K562 (cell line): ENCODE measurements at regions not wholly inside any gene's neighbourhood (a gene's known extent, or its start where the extent isn't known, plus 50 kb on each side); places are given as distances from the start of the nearest gene placed in this dataset.

Experiments used
- CHD1 ChIP-seq: fragments of 200-600 bp; sonication (generic); IDR thresholded peaks from one replicate; pipeline ENCODE4 v1.6.1; 2012; ENCODE audit warnings: mild to moderate bottlenecking, moderate library complexity, low read length, inconsistent platforms
- FOS ChIP-seq: IDR thresholded peaks from 3 replicates; pipeline ENCODE4 v1.6.1; 2011; ENCODE audit not compliant: insufficient read length; ENCODE audit errors: extremely low read depth
- HLTF ChIP-seq: fragments of 450-650 bp; IDR thresholded peaks from 2 replicates; pipeline ENCODE4 v1.6.1; 2016
- NR2C2 ChIP-seq, 2 experiments: fragments of 200-800 bp in 1 of 2; sonication (Bioruptor generic) in 1 of 2; sonication (generic) in 1 of 2; formaldehyde crosslinking in 1 of 2; IDR thresholded peaks; 2 replicates each; pipeline versions ENCODE4 v1.6.1 to v1.8.0; 2016 to 2022; ENCODE audit warnings: mild to moderate bottlenecking in 1 of 2, missing compliant biosample characterization in 1 of 2, missing genetic modification characterization in 1 of 2, missing genetic modification reagents in 1 of 2
- PCBP1 ChIP-seq: fragments of 200-400 bp; formaldehyde crosslinking; IDR thresholded peaks from 2 replicates; pipeline ENCODE4 v1.6.1; 2018; ENCODE audit warnings: mild to moderate bottlenecking, low read depth, low read length; ENCODE audit not compliant: poor library complexity, severe bottlenecking
- SP1 ChIP-seq: sonication (generic); formaldehyde crosslinking; IDR thresholded peaks from 2 replicates; pipeline ENCODE4 v1.8.1; 2022; ENCODE audit warnings: mild to moderate bottlenecking, missing genetic modification reagents
- STAT5B ChIP-seq: fragments of 250-450 bp; sonication (Bioruptor Pico); IDR thresholded peaks from 2 replicates; pipeline ENCODE4 v1.8.0; 2021; ENCODE audit warnings: mild to moderate bottlenecking, inconsistent platforms
- TF ChIP-seq, protein P1 (sequence below): fragments of 450-650 bp; IDR thresholded peaks from 2 replicates; pipeline ENCODE4 v1.6.1; 2016; ENCODE audit warnings: low read depth, mild to moderate bottlenecking, moderate library complexity
- TF ChIP-seq, protein P2 (sequence below), 3 experiments: IDR thresholded peaks in 2 of 3; conservative IDR thresholded peaks in 1 of 3; 2 replicates each; pipeline ENCODE4 v1.5.1; 2011 to 2012; ENCODE audit warnings: low read length in 3 of 3, mild to moderate bottlenecking in 3 of 3, control low read depth in 2 of 3, improper control_type of control experiment in 1 of 3, inconsistent platforms in 1 of 3, low read depth in 1 of 3, mixed read lengths in 1 of 3, moderate library complexity in 1 of 3; ENCODE audit not compliant: insufficient read depth in 2 of 3
- TF ChIP-seq, protein P3 (sequence below): fragments of 150-350 bp; conservative IDR thresholded peaks from 2 replicates; pipeline ENCODE4 v1.6.1; 2014; ENCODE audit warnings: low read length

DNA sequence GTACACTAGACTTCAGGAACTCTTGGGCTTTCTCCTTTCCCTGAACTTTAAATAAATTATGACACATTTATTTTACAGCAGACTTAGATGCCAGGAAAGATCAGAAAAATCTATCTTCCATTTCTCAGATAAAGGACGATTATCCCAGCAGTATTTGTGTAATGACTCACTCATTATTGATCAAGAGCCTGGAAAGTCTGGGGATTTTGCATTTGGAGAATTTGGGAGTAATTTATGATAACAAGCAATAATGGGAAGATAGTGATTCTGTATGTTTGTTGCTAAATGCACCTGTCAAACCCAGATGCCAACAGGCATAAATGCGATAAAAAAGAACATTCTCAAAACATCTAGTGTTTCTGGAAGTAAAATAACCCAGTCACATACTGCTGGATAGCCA lies 480.2 kb upstream of the ATP2B1 start:
- no peak for TF ChIP-seq STAT5B (CRISPR knock-in tag)
- TF ChIP-seq, protein P1, sequence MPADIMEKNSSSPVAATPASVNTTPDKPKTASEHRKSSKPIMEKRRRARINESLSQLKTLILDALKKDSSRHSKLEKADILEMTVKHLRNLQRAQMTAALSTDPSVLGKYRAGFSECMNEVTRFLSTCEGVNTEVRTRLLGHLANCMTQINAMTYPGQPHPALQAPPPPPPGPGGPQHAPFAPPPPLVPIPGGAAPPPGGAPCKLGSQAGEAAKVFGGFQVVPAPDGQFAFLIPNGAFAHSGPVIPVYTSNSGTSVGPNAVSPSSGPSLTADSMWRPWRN = no peak
- TF ChIP-seq, protein P2, sequence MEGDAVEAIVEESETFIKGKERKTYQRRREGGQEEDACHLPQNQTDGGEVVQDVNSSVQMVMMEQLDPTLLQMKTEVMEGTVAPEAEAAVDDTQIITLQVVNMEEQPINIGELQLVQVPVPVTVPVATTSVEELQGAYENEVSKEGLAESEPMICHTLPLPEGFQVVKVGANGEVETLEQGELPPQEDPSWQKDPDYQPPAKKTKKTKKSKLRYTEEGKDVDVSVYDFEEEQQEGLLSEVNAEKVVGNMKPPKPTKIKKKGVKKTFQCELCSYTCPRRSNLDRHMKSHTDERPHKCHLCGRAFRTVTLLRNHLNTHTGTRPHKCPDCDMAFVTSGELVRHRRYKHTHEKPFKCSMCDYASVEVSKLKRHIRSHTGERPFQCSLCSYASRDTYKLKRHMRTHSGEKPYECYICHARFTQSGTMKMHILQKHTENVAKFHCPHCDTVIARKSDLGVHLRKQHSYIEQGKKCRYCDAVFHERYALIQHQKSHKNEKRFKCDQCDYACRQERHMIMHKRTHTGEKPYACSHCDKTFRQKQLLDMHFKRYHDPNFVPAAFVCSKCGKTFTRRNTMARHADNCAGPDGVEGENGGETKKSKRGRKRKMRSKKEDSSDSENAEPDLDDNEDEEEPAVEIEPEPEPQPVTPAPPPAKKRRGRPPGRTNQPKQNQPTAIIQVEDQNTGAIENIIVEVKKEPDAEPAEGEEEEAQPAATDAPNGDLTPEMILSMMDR (IDR thresholded peaks at IDR 0.05 in 2 of 3, conservative IDR thresholded peaks at IDR 0.05 in 1 of 3; ENCODE audit: insufficient read depth in 2 of 3, low read depth in 1 of 3, low read length in 3 of 3) = no peak
- TF ChIP-seq, protein P3, sequence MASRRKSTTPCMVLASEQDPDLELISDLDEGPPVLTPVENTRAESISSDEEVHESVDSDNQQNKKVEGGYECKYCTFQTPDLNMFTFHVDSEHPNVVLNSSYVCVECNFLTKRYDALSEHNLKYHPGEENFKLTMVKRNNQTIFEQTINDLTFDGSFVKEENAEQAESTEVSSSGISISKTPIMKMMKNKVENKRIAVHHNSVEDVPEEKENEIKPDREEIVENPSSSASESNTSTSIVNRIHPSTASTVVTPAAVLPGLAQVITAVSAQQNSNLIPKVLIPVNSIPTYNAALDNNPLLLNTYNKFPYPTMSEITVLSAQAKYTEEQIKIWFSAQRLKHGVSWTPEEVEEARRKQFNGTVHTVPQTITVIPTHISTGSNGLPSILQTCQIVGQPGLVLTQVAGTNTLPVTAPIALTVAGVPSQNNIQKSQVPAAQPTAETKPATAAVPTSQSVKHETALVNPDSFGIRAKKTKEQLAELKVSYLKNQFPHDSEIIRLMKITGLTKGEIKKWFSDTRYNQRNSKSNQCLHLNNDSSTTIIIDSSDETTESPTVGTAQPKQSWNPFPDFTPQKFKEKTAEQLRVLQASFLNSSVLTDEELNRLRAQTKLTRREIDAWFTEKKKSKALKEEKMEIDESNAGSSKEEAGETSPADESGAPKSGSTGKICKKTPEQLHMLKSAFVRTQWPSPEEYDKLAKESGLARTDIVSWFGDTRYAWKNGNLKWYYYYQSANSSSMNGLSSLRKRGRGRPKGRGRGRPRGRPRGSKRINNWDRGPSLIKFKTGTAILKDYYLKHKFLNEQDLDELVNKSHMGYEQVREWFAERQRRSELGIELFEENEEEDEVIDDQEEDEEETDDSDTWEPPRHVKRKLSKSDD = no peak
- TF ChIP-seq SP1 (CRISPR knock-in tag) = no peak
- no peak for TF ChIP-seq CHD1
- no peak for TF ChIP-seq HLTF
- no peak for TF ChIP-seq NR2C2 (CRISPR knock-in tag; IDR thresholded peaks at IDR 0.05)
- no peak for TF ChIP-seq NR2C2 (tag; IDR thresholded peaks at IDR 0.05)
- TF ChIP-seq FOS = no peak
- no peak for TF ChIP-seq PCBP1
